Heart right ventricle (tissue), 16 donors: ENCODE measurements at regions not wholly inside any gene's neighbourhood (a gene's known extent, or its start where the extent isn't known, plus 50 kb on each side); places are given as distances from the start of the nearest gene placed in this dataset.

Source experiments
- ATAC-seq, 8 donors: fragments of 200-7000 bp; cut with Tn5 transposase; one replicate each; pipeline ENCODE4 v1.9.1; 2020; ENCODE audit warnings: mild to moderate bottlenecking in 8 of 8, moderate library complexity in 8 of 8, moderate number of reproducible peaks in 1 of 8
- DNase-seq, 2 donors: peaks; one replicate each; pipeline ENCODE4 v3.0.0-alpha.2; 2020
- H3K27ac ChIP-seq, 10 donors: fragments of 200-600 bp; sonication (generic) in 2 of 10; one replicate each; pipeline versions ENCODE4 v1.5.0 to v1.8.0; 2020 to 2022; ENCODE audit warnings: mild to moderate bottlenecking in 3 of 10
- H3K27me3 ChIP-seq, 7 donors: fragments of 200-600 bp; one replicate each; pipeline ENCODE4 v1.8.0; 2021 to 2022; ENCODE audit warnings: mild to moderate bottlenecking in 2 of 7
- H3K36me3 ChIP-seq, 9 donors: fragments of 200-600 bp; sonication (generic) in 1 of 9; one replicate each; pipeline versions ENCODE4 v1.5.0 to v1.8.0; 2020 to 2022; ENCODE audit warnings: mild to moderate bottlenecking in 2 of 9
- H3K4me1 ChIP-seq, 9 donors: fragments of 200-600 bp; sonication (generic) in 1 of 9; one replicate each; pipeline versions ENCODE4 v1.5.0 to v1.8.0; 2020 to 2022; ENCODE audit warnings: mild to moderate bottlenecking in 4 of 9
- H3K4me3 ChIP-seq, 10 donors: fragments of 200-600 bp; sonication (generic) in 2 of 10; one replicate each; pipeline versions ENCODE4 v1.5.0 to v1.8.0; 2020 to 2022; ENCODE audit warnings: mild to moderate bottlenecking in 7 of 10, moderate library complexity in 2 of 10
- H3K9me3 ChIP-seq, 11 donors: fragments of 200-600 bp in 10 of 11; sonication (generic) in 2 of 11; one replicate each; pipeline versions ENCODE4 v1.5.0 to v1.8.0; 2013 to 2022; ENCODE audit warnings: mild to moderate bottlenecking in 2 of 11, control low read depth in 1 of 11, moderate library complexity in 1 of 11
- CTCF ChIP-seq, 9 donors: fragments of 200-600 bp; sonication (generic) in 2 of 9; IDR thresholded peaks; one replicate each; pipeline versions ENCODE4 v1.5.0 to v1.8.0; 2021 to 2022; ENCODE audit warnings: antibody characterized with exemption in 9 of 9, mild to moderate bottlenecking in 5 of 9, moderate library complexity in 1 of 9
- WGBS, 2 donors: extraction: QIAGEN DNeasy Blood & Tissue Kit; methylation state at CpG; one replicate each; pipeline ENCODE4 v1.1.7; 2013; ENCODE audit warnings: inconsistent platforms in 1 of 2; 5-methylcytosine and 5-hydroxymethylcytosine counted together
- intact Hi-C, 10 donors: fragments of 100-400 bp; cut with DNase I; formaldehyde crosslinking; loops; one replicate each; pipeline versions ENCODE4 v1.11.1 to v1.14.2; 2022
- donor health status: Arrhythmogenic right ventricular cardiomyopathy.
- donor health status: ischemic (EF 13 %, LVEDD 7.1; RV severe dilation, severe dysfunction).
- donor health status: healthy with polysubstance abuse.
- donor health status: DM: no; HTN: yes; CAD: no.
- donor health status: DM: no; HTN: no; CAD: no.
- donor health status: ischemic (EF 25% LVEDD 6.9; RV normal size, moderate dysfunction).
- donor health status: ischemic (EF 25% LVEDD 5.7; RV mildly dilated, moderate dysfunction).
- donor health status: healthy.
- donor health status: DM: yes; HTN: yes; CAD: no.
- donor health status: Ischemic cardiomyopathy.
- donor health status: ischemic (EF 35%, LVEDD 5.7; RV mildly dilated, moderate dysfunction).
- donor health status: nonischemic (EF 11% LVEDD 7.7; RV severe dilation, severe dysfunction).
- donor health status: DM: yes; HTN: yes; CAD: no.
- donor health status: PGD.
- donor health status: ischemic (EF 29% LVEDD 5.4; RV normal size, mild dysfunction).
- donor health status: nonischemic (EF 23%, LVEDD 6.1; RV moderate dilation, normal function).

GRCh38 chr1:221793439-221794078 is 51.7 kb upstream of the DUSP10 start:
- TF ChIP-seq CTCF (IDR thresholded peaks at IDR 0.05), result no peak
- H3K4me1 ChIP-seq, result no peaks in the 10 kb centered on the region
- H3K27me3 ChIP-seq, result no peaks in the 10 kb centered on the region
- H3K9me3 ChIP-seq, result peaks cover 0 to 4% (median 0%) of the 10 kb centered on the region in 11 donors
- H3K4me3 ChIP-seq, result no peak overlapping the region
- ATAC-seq (no peak), DNase-seq (no peak)
- H3K36me3 ChIP-seq, result no peaks in the 10 kb centered on the region
- no peak overlapping the region for H3K27ac ChIP-seq
- WGBS, 2 donors, result 76 to 80% methylated on average over 3 of the region's 3 CpGs
- intact Hi-C loops, result no loop called here

DNA sequence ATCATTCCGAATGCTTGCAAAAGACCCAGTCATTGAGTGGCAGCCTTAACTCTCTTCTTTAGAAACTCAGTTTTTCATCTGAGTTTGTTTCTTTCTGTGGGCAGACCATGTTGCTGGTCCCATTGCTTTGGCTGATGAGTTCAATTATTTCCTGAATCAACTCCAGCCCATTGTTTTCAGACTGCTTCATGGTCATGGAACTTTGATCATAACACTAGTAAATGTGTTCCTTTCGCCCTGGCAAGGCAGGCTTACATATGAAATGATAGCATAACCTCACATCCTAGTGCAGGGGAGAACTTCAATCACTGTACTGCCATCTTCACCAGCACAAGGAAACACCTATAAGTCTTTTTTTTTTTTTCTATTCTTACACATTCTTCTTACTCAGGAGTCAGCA is 50.0 kb upstream of the DUSP10 start:
- TF ChIP-seq CTCF (IDR thresholded peaks at IDR 0.05), result no peak
- DNase-seq (no peak), ATAC-seq (no peak)
- H3K4me1 ChIP-seq, result no peaks in the 10 kb centered on the region
- 89% methylated on average over 2 of the region's 2 CpGs for WGBS, 2 donors
- H3K36me3 ChIP-seq, result no peaks in the 10 kb centered on the region
- H3K27me3 ChIP-seq, result no peaks in the 10 kb centered on the region
- H3K9me3 ChIP-seq, result peaks cover 0 to 4% (median 0%) of the 10 kb centered on the region in 11 donors
- no peak overlapping the region for H3K27ac ChIP-seq
- intact Hi-C loops, result no loop called here
- H3K4me3 ChIP-seq, result no peak overlapping the region
